GM12878 (cell line): ENCODE measurements at regions not wholly inside any gene's neighbourhood (a gene's known extent, or its start where the extent isn't known, plus 50 kb on each side); places are given as distances from the start of the nearest gene placed in this dataset.

ENCODE experiments used
- ATAC-seq: fragments of 200-7000 bp; cut with Tn5 transposase; 3 replicates; pipeline ENCODE4 v1.9.1; 2020; ENCODE audit warnings: mild to moderate bottlenecking, moderate library complexity
- BruUV-seq: library from RNA; stranded (reverse); fragments of 400-500 nt; replicated peaks from 2 replicates; lab custom pipeline; 2021; lab: Mats Ljungman, UMichigan
- CTCF ChIA-PET: fragments of 300-600 bp; sonication (Branson Sonifier 250); formaldehyde crosslinking; extraction: SDS; loops from one replicate; lab custom pipeline; 2021; ENCODE audit warnings: inconsistent platforms; lab: Yijun Ruan, JAX
- POLR2A ChIA-PET: fragments of 350-600 bp; formaldehyde crosslinking; extraction: SDS; loops from one replicate; lab custom pipeline; 2021; ENCODE audit warnings: inconsistent platforms; lab: Charles Lee
- RAD21 ChIA-PET: fragments of 300-600 bp; sonication (Branson Sonifier 250); formaldehyde crosslinking; loops from one replicate; lab custom pipeline; 2023; ENCODE audit warnings: antibody characterized with exemption; ENCODE audit not compliant: unreplicated experiment; lab: Charles Lee
- SMC1A ChIA-PET: fragments of 300-600 bp; sonication (Branson Sonifier 250); formaldehyde crosslinking; loops from one replicate; lab custom pipeline; 2023; ENCODE audit not compliant: unreplicated experiment, uncharacterized antibody; lab: Charles Lee
- DNase-seq: peaks from one replicate; pipeline ENCODE4 v3.0.0-alpha.2; 2011; ENCODE audit warnings: low read depth, low spot score
- FAIRE-seq: peaks from 3 replicates; lab custom pipeline; 2011; peaks lifted over from hg19 to GRCh38; lab: Jason Lieb, UNC
- H2AFZ ChIP-seq: 2 replicates; pipeline ENCODE4 v1.6.0; 2011; ENCODE audit warnings: low read depth, low read length, control low read depth; ENCODE audit not compliant: control insufficient read depth
- H3K27ac ChIP-seq: 2 replicates; pipeline ENCODE4 v1.5.1; 2011; ENCODE audit warnings: control low read depth; ENCODE audit not compliant: control insufficient read depth, insufficient read depth
- H3K27me3 ChIP-seq, 2 experiments: replicated peaks in 1 of 2; 2 replicates each; pipeline versions ENCODE4 v1.6.0 to v1.6.1; 2011; ENCODE audit warnings: low read length in 1 of 2; ENCODE audit not compliant: control insufficient read depth in 2 of 2, insufficient read depth in 2 of 2
- H3K36me3 ChIP-seq, 2 experiments: 2 replicates each; pipeline ENCODE4 v1.5.1; 2011; ENCODE audit warnings: low read length in 1 of 2; ENCODE audit not compliant: control insufficient read depth in 2 of 2, insufficient read depth in 2 of 2
- H3K4me1 ChIP-seq: 2 replicates; pipeline ENCODE4 v1.6.1; 2011; ENCODE audit warnings: mild to moderate bottlenecking, low read length, moderate library complexity, mixed read lengths; ENCODE audit not compliant: control insufficient read depth, insufficient read depth
- H3K4me2 ChIP-seq: 2 replicates; pipeline ENCODE4 v1.6.0; 2011; ENCODE audit warnings: control low read depth; ENCODE audit not compliant: control insufficient read depth, insufficient read depth
- H3K4me3 ChIP-seq: fragments of 200-600 bp; sonication (generic); 2 replicates; pipeline ENCODE4 v1.5.1; 2016
- H3K79me2 ChIP-seq: 2 replicates; pipeline ENCODE4 v1.6.0; 2011; ENCODE audit warnings: low read length; ENCODE audit not compliant: control insufficient read depth, insufficient read depth
- H3K9ac ChIP-seq: 2 replicates; pipeline ENCODE4 v1.8.0; 2011; ENCODE audit warnings: low read length, control low read depth, mixed read lengths; ENCODE audit not compliant: control insufficient read depth, insufficient read depth
- H3K9me3 ChIP-seq: replicated peaks from 3 replicates; pipeline ENCODE4 v1.5.1; 2011; ENCODE audit warnings: mild to moderate bottlenecking, low read length; ENCODE audit not compliant: control insufficient read depth, insufficient read depth
- H4K20me1 ChIP-seq: 2 replicates; pipeline ENCODE4 v1.6.0; 2011; ENCODE audit not compliant: control insufficient read depth, insufficient read depth
- FOS ChIP-seq: IDR thresholded peaks from 3 replicates; pipeline ENCODE4 v1.6.1; 2011; ENCODE audit warnings: borderline replicate concordance; ENCODE audit not compliant: insufficient read length; ENCODE audit errors: extremely low read depth
- IRF3 ChIP-seq: fragments of 450-650 bp; IDR thresholded peaks from 2 replicates; pipeline ENCODE4 v1.6.1; 2014; ENCODE audit warnings: mild to moderate bottlenecking
- LARP7 ChIP-seq: fragments of 450-650 bp; IDR thresholded peaks from 2 replicates; pipeline ENCODE4 v1.6.1; 2017; ENCODE audit warnings: mild to moderate bottlenecking
- MYC ChIP-seq: IDR thresholded peaks from 2 replicates; pipeline ENCODE4 v1.6.1; 2011; ENCODE audit warnings: mild to moderate bottlenecking, low read length, moderate library complexity, inconsistent platforms; ENCODE audit not compliant: insufficient read depth, insufficient replicate concordance, insufficient read length, severe bottlenecking
- NKRF ChIP-seq: fragments of 450-650 bp; conservative IDR thresholded peaks from 2 replicates; pipeline ENCODE4 v1.6.1; 2017; ENCODE audit warnings: mild to moderate bottlenecking, moderate library complexity
- SMC3 ChIP-seq: IDR thresholded peaks from 2 replicates; pipeline ENCODE4 v1.6.1; 2011; ENCODE audit warnings: low read length, improper control_type of control experiment, borderline replicate concordance
- SREBF2 ChIP-seq: IDR thresholded peaks from 2 replicates; pipeline ENCODE4 v1.6.1; 2012; ENCODE audit warnings: mild to moderate bottlenecking, low read length
- STAT3 ChIP-seq: IDR thresholded peaks from 2 replicates; pipeline ENCODE4 v1.6.1; 2011; ENCODE audit warnings: low read depth, low read length, improper control_type of control experiment
- ZNF217 ChIP-seq: fragments of 450-650 bp; IDR thresholded peaks from 2 replicates; pipeline ENCODE4 v1.6.1; 2017; ENCODE audit warnings: antibody characterized with exemption, mild to moderate bottlenecking
- ZNF687 ChIP-seq: fragments of 450-650 bp; IDR thresholded peaks from 2 replicates; pipeline ENCODE4 v1.6.1; 2017; ENCODE audit warnings: mild to moderate bottlenecking, moderate library complexity
- WGBS: methylation state at CpG from one replicate; pipeline ENCODE4 v1.1.6; 2016; ENCODE audit warnings: low lambda C conversion rate; ENCODE audit not compliant: insufficient replicate concordance, insufficient coverage; ENCODE audit errors: missing lambda C conversion rate; 5-methylcytosine and 5-hydroxymethylcytosine counted together
- in situ Hi-C: fragments of 300-500 bp; cut with MboI; formaldehyde crosslinking; loops from 9 replicates; pipeline ENCODE4 v1.14.3; 2018; ENCODE audit warnings: mixed read lengths
- intact Hi-C: fragments of 100-400 bp; cut with micrococcal nuclease; formaldehyde crosslinking; loops from one replicate; pipeline ENCODE4 v1.14.2; 2022; ENCODE audit not compliant: unreplicated experiment

- intact Hi-C loops, result no loop called here
- Histone ChIP-seq H3K4me2 (no peak overlapping the region), H3K9me3 (no peaks in the 10 kb centered on the region; the same call in 2 of the 3 replicates), H3K4me1 (no peaks in the 10 kb centered on the region), H2AFZ (no peak overlapping the region), H3K9ac (no peak overlapping the region), H4K20me1 (no peaks in the 10 kb centered on the region), H3K36me3 (no peaks in the 10 kb centered on the region), H3K79me2 (no peaks in the 10 kb centered on the region), H3K27me3 (peaks cover under 1 to 2% of the 10 kb centered on the region in 2 experiments; a peak in 2 of 4 replicates), H3K27ac (no peak overlapping the region), H3K4me3 (no peak overlapping the region)
- in situ Hi-C loops, result no loop called here
- ChIA-PET RAD21 (no interaction called here), POLR2A (no interaction called here), CTCF (no interaction called here), SMC1A (no interaction called here)
- FAIRE-seq (no peak), DNase-seq (no peak), ATAC-seq (no peak)
- TF ChIP-seq STAT3, result no peak
- TF ChIP-seq FOS, result no peak
- TF ChIP-seq NKRF, result no peak
- TF ChIP-seq ZNF217, result no peak
- no peak for TF ChIP-seq MYC
- WGBS, result 7% methylated on average over 5 of the region's 5 CpGs
- BruUV-seq, result no TSS peak
These were observed 222.7 kb upstream of the ZMIZ1 start for GRCh38 chr10:78846071-78846470.

DNA sequence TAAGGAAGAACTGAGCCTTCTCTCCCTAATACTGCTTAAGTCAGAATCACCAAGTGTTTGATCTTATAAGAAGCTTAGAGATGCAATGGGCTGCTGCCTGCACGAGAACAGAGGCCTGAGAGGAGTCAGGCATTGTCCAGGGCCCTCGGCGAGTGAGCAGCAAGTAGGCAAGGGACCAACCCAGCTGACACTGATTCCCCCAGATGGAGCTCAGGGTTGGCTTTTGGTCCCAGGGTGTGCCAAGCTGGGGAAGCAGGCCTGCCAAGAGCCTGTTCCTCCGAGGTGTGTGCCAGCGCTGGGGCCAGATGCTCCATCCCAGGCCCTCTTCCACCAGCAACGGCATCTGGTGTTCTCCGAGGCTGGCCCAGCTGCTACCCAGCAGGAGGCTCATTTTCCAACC is 222.0 kb upstream of the ZMIZ1 start:
- H2AFZ ChIP-seq, result no peak overlapping the region
- in situ Hi-C loops, result no loop called here
- no peaks in the 10 kb centered on the region for H3K4me1 ChIP-seq
- 32% methylated on average over 7 of the region's 7 CpGs for WGBS
- no peak for DNase-seq
- no peak for TF ChIP-seq ZNF687
- TF ChIP-seq SMC3, result no peak
- TF ChIP-seq LARP7, result no peak
- no peak for TF ChIP-seq IRF3
- TF ChIP-seq SREBF2, result no peak
- ChIA-PET RAD21 (no interaction called here), POLR2A (no interaction called here), CTCF (no interaction called here), SMC1A (no interaction called here)
- intact Hi-C loops, result no loop called here
- no peak overlapping the region for H3K27ac ChIP-seq
- no peak for ATAC-seq
- H3K4me2 ChIP-seq, result no peak overlapping the region
- no peak overlapping the region for H3K9ac ChIP-seq
- no peaks in the 10 kb centered on the region for H3K36me3 ChIP-seq
- no peak for FAIRE-seq
- no peaks in the 10 kb centered on the region; the same call in 2 of the 3 replicates for H3K9me3 ChIP-seq
- BruUV-seq, result no TSS peak
- no peaks in the 10 kb centered on the region for H4K20me1 ChIP-seq
- H3K79me2 ChIP-seq, result no peaks in the 10 kb centered on the region
- H3K4me3 ChIP-seq, result no peak overlapping the region
- peaks cover 0 to 2% of the 10 kb centered on the region in 2 experiments; a peak in 2 of 4 replicates for H3K27me3 ChIP-seq
